ENCODE measurements at regions not wholly inside any gene's neighbourhood (a gene's known extent, or its start where the extent isn't known, plus 50 kb on each side); places are given as distances from the start of the nearest gene placed in this dataset.

DNA sequence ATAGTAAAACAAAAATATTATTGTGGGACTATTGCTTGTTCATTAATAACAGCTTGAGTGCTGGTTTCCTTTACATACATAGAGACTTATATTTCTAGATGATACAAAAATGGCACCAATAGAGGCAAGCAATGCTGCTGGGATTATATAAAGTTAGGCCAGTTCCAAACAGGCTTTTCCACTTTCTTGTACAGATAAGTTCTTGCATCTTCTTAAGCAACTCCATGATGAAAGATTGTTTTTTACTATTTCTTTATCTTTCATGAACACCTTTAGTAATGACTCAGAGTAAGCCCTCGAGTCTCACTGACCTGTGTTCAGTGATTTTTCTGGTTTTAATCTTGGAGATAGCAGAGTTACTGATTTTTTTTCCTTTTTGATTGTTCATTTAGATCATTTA, 324.4 kb downstream of the PRR16 start:
- TF ChIP-seq POLR2A (IDR thresholded peaks at IDR 0.05), result no peak
- TF ChIP-seq, protein P1, sequence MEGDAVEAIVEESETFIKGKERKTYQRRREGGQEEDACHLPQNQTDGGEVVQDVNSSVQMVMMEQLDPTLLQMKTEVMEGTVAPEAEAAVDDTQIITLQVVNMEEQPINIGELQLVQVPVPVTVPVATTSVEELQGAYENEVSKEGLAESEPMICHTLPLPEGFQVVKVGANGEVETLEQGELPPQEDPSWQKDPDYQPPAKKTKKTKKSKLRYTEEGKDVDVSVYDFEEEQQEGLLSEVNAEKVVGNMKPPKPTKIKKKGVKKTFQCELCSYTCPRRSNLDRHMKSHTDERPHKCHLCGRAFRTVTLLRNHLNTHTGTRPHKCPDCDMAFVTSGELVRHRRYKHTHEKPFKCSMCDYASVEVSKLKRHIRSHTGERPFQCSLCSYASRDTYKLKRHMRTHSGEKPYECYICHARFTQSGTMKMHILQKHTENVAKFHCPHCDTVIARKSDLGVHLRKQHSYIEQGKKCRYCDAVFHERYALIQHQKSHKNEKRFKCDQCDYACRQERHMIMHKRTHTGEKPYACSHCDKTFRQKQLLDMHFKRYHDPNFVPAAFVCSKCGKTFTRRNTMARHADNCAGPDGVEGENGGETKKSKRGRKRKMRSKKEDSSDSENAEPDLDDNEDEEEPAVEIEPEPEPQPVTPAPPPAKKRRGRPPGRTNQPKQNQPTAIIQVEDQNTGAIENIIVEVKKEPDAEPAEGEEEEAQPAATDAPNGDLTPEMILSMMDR (IDR thresholded peaks at IDR 0.05), result no peak
